ENCODE measurements at regions not wholly inside any gene's neighbourhood (a gene's known extent, or its start where the extent isn't known, plus 50 kb on each side); places are given as distances from the start of the nearest gene placed in this dataset.

- TF ChIP-seq EZH2 (IDR thresholded peaks at IDR 0.05; ENCODE audit: insufficient read depth, poor library complexity, severe bottlenecking) (no peak), EZH2phosphoT487 (IDR thresholded peaks at IDR 0.05; ENCODE audit: insufficient read depth, low read depth) (no peak)
Measured at GRCh38 chr5:174524351-174524750, 200.0 kb upstream of the MSX2 start.
